ENCODE measurements at regions not wholly inside any gene's neighbourhood (a gene's known extent, or its start where the extent isn't known, plus 50 kb on each side); places are given as distances from the start of the nearest gene placed in this dataset.

DNA sequence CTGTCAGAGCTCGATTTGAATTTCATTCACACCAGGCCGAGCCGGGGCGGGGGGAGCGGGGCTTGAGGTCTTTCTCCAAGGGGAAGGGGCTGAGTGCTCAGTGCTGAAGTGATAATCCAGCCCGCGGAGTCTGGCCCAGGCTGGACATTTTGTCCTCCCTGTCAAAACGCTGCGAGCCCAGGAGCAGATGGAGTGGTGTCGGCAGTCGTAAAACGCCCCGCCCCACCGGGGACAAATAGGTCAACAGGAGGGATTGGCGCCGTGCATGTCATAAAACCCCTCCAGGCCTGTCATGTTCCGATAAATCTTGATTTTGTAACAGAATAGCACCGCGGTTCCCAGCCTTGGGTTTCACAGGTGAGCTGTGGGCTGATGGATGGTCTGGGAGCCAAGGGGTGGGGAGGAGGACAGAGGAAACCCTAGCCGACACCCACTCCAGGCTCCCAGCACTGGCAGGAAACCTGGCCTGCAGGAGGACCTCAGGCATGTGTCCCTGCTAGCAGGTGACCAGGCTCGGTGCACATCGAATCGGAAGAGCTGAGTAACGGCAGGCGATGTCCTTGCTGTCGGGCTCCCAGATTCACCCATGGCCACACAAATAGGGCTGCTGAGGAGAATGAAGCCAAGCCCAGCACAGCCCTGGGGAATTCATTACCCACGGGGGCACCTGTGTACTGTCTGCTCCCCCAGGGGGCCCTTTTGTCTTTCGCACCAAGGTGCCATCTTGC is 341.4 kb downstream of the FOXL1 start:
- no peak for DNase-seq

- no peak for DNase-seq
Observed at GRCh38 chr16:86921289-86921688, 342.9 kb downstream of the FOXL1 start.

GRCh38 chr16:86922311-86922710 is 344.0 kb downstream of the FOXL1 start:
- DNase-seq = no peak

- no peak for DNase-seq
Observed at GRCh38 chr16:86923656-86924055, 345.3 kb downstream of the FOXL1 start.

DNA sequence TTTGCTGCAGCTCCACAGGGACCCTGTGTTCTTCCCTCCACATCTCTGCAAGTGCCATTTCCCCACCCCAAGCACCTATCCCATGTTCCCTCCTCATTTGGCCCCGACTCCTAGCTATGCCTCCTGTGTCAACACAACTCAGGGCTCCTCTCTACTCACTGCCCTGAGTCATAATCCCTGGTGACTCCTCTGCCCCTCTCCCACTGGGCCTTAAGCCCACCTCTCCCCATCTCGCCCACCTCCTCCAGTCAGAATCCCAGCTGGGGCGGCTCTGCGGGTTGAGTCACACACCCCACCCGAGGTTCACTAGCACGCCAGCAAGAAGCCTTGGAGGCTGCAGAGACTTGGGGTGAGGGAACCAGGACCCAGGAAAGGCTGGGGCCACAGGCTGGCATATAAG is 346.2 kb downstream of the FOXL1 start:
- no peak for DNase-seq

- DNase-seq = no peak
Observed at GRCh38 chr16:86925067-86925791, 346.9 kb downstream of the FOXL1 start.

DNA sequence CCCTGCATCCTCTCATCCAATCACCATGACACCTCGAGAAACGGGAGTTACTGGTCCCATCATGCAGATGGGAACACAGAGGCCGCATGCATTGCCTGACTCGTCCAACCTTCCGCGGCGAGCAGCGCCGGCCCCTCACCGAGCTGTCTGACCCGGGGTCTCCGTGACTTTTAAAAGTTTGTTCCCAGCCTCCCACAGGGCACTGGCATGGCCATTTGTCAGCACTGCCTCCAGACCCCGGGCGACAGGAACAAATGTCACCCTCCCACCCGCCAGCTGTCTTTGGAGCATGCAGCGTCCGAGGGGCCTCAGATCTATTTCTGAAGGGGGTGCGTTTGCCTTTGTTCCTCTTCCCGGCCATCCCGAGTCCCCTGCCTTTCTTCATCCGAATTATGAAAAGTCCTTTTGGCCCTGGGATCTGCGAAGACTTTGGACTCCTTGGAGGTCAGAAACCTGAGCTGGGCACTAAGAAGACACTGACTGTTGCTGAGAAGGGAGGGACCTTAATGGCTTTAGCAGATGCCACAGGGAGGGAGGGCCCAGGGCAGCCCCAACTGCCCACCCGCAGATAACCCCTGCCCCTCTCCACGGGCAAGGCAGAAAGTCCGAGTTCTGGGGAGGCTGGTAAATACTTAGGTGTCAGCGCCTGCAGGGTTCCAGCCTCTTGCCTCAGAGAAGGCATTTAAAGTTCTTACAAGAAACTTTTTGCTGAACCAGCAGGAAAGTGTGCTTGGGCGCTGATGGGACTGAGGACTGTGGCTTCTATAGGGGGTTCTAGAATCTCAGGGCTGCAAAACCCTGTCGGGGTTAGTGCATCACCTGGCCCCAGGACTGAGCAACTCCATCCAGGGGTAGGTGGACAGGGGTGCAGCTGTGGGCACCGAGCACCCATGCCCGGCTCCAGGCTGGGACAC is 348.1 kb downstream of the FOXL1 start:
- no peak for DNase-seq

GRCh38 chr16:86927699-86928098 is 349.4 kb downstream of the FOXL1 start:
- no peak for DNase-seq

GRCh38 chr16:86928523-86929011 is 350.2 kb downstream of the FOXL1 start:
- peak; percentile 30 to 57 for DNase-seq

GRCh38 chr16:86929057-86929871 is 350.9 kb downstream of the FOXL1 start:
- DNase-seq = no peak

DNA sequence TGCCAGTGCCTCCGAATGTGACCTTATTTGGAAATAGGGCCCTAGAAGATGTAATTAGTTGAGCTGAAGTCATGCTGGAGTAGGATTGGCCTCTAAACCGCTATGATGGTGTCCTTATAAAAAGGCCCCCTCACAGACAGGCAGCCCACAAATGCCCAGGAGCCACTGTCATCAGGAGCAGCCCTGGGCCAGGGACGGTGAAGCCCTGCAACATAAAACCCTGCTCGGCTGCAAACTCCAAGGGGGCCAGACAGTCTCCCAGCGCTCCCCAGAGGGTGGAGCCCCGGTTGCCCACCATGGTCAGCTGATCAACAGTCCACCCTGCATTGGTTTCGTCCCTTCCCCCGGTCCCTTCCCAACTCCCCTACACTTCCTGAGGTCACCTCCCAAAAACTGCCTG is 351.7 kb downstream of the FOXL1 start:
- DNase-seq = no peak

DNA sequence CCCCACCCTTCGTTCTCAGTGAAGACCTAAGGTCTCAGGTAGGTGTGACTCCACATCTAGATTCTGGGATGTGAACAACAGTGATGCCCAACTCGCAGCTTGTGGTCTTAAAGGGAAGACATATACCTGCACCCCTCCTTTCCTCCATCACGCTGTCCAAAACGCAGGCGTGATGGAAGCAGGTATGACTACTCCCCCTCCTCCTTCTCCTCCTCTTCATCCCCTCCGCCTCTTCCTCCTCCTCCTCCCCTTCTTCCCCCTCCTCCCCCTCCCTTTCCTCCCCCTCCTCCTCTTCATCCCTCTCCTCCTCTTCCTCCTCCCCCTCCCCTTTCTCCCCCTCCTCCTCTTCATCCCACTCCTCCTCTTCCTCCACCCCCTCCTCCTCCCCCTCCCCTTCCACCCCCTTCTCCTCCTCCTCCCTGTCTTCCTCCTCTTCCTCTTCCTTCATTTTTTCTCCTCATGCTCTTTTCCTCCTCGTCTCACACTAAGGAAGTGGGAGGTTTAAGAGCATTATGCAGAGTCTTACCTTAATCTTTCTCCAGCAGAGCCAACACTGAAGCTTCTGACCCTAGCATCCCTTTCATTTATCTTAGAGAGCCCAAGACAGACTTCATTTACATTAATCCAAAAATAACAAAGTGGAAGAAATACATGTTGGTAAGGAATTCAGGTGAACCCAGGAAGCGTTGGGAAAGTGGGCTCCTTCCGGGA is 352.5 kb downstream of the FOXL1 start:
- DNase-seq = no peak

DNA sequence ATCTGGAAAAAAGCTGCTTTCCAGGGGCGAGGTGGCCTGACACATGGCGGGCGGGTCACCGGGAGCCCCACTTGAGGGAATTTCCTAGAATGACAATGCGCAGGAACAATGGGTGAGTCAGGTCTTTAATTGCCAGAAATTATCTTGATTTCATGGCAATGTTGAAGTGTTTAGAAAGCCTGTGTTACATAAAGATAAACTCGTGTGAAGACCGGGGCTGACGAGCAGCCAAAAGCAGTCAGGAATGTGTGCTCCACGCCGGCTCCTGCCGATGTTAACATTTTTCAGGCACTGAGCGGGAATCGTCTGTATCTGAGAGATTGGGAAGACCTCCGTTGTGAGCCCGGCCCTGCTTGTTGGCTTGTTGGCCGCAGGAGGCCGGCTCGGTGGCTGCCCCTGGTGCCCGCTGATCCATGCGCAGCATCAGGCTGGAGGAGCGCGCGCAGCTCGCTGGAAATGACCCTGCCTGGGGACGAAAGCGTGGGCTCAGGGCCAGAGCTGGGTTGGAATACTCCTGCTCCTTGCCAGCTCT is 353.1 kb downstream of the FOXL1 start:
- no peak for DNase-seq

- DNase-seq = no peak
Observed at GRCh38 chr16:86932130-86932982, 354.0 kb downstream of the FOXL1 start.

- DNase-seq = no peak
Observed at GRCh38 chr16:86934581-86935375, 356.4 kb downstream of the FOXL1 start.

DNA sequence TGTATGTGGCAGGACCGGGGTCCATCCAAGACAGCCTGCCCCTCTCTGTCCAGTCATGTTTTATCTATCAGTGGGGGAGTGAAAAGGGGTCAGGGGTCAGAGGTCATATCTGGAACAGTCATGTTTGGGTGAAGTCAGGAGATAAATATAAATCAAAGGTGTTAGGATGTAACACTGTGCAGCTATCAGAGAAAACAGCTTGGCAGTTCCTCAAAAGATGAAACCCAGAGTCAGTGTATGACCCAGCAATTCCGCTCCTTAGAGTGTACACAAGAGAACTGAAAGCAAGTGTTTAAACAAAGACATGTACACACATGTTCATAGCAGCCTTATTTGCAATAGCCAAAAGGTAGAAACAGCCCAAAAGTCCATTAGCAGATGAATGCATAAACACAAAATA is 361.3 kb downstream of the FOXL1 start:
- no peak for DNase-seq

GRCh38 chr16:86941731-86942130 is 363.4 kb downstream of the FOXL1 start:
- DNase-seq = no peak

GRCh38 chr16:86942151-86943051 is 364.1 kb downstream of the FOXL1 start:
- no peak for DNase-seq
